Upper lobe of left lung (tissue), 6 donors: ENCODE measurements at regions not wholly inside any gene's neighbourhood (a gene's known extent, or its start where the extent isn't known, plus 50 kb on each side); places are given as distances from the start of the nearest gene placed in this dataset.

Experiments
- ATAC-seq, 2 donors: fragments of 200-7000 bp; cut with Tn5 transposase; one replicate each; pipeline ENCODE4 v1.9.1; 2022; ENCODE audit warnings: mild to moderate bottlenecking in 2 of 2, moderate library complexity in 2 of 2; ENCODE audit not compliant: low FRiP score in 2 of 2
- DNase-seq, 2 donors: peaks; one replicate each; pipeline ENCODE4 v3.0.0-alpha.2; 2019 to 2020
- H3K27ac ChIP-seq, 4 donors: fragments of 200-600 bp; sonication (generic); one replicate each; pipeline ENCODE4 v1.5.1; 2016 to 2019
- H3K27me3 ChIP-seq, 4 donors: fragments of 200-600 bp; sonication (generic); one replicate each; pipeline ENCODE4 v1.5.1; 2017 to 2019
- H3K36me3 ChIP-seq, 4 donors: fragments of 200-600 bp; sonication (generic); one replicate each; pipeline ENCODE4 v1.5.1; 2016 to 2019
- H3K4me1 ChIP-seq, 4 donors: fragments of 200-600 bp; sonication (generic); one replicate each; pipeline ENCODE4 v1.5.1; 2018 to 2019
- H3K4me3 ChIP-seq, 4 donors: fragments of 200-600 bp; sonication (generic); one replicate each; pipeline ENCODE4 v1.5.1; 2017 to 2019; ENCODE audit warnings: mild to moderate bottlenecking in 2 of 4, moderate library complexity in 1 of 4
- H3K9me3 ChIP-seq, 4 donors: fragments of 200-600 bp; sonication (generic); one replicate each; pipeline ENCODE4 v1.5.1; 2018 to 2019
- CTCF ChIP-seq, 6 experiments: fragments of 450-650 bp in 4 of 6; fragments of 200-600 bp in 2 of 6; sonication (generic) in 2 of 6; IDR thresholded peaks; one replicate each; pipeline ENCODE4 v1.5.1; 2016 to 2019; ENCODE audit warnings: antibody characterized with exemption in 6 of 6
- EP300 ChIP-seq, 4 donors: sonication (generic); formaldehyde crosslinking; IDR thresholded peaks; one replicate each; pipeline ENCODE4 v1.5.1; 2017; ENCODE audit warnings: antibody characterized with exemption in 4 of 4, control low read depth in 2 of 4
- POLR2A ChIP-seq, 4 donors: fragments of 450-650 bp; IDR thresholded peaks; one replicate each; pipeline ENCODE4 v1.5.1; 2016 to 2017; ENCODE audit warnings: antibody characterized with exemption in 4 of 4, mild to moderate bottlenecking in 2 of 4
- POLR2AphosphoS5 ChIP-seq, 2 donors: sonication (generic); formaldehyde crosslinking; IDR thresholded peaks; one replicate each; pipeline ENCODE4 v1.5.1; 2017; ENCODE audit warnings: antibody characterized with exemption in 2 of 2
- WGBS, 2 donors: methylation state at CpG; one replicate each; pipeline ENCODE4 v1.1.5; 2017 to 2018; 5-methylcytosine and 5-hydroxymethylcytosine counted together
- donor health status: DM: no; HTN: no; CAD: no; lungs with moderate emphysema.
- donor health status: DM: no; HTN: yes; CAD: no; lungs with severe emphysema.

- H3K27ac ChIP-seq = no peak overlapping the region
- H3K4me3 ChIP-seq = no peak overlapping the region
- TF ChIP-seq CTCF (IDR thresholded peaks at IDR 0.05) = no peak
- no peak for TF ChIP-seq POLR2AphosphoS5 (IDR thresholded peaks at IDR 0.05)
- no peak for TF ChIP-seq POLR2A (IDR thresholded peaks at IDR 0.05)
- TF ChIP-seq EP300 (IDR thresholded peaks at IDR 0.05) = no peak
- no peaks in the 10 kb centered on the region for H3K36me3 ChIP-seq
- DNase-seq (no peak), ATAC-seq (no peak)
- H3K4me1 ChIP-seq = peaks cover 0 to 7% (median 2%) of the 10 kb centered on the region in 4 donors
- 70 to 78% methylated on average over 5 of the region's 5 CpGs for WGBS, 2 donors
- H3K27me3 ChIP-seq = no peaks in the 10 kb centered on the region
- H3K9me3 ChIP-seq = no peaks in the 10 kb centered on the region
These were observed 86.4 kb downstream of the ARL4C start for GRCh38 chr2:234410526-234410925.

GRCh38 chr2:234409590-234409989 lies 87.3 kb downstream of the ARL4C start:
- Histone ChIP-seq H3K4me3 (no peak overlapping the region), H3K27ac (no peak overlapping the region), H3K27me3 (no peaks in the 10 kb centered on the region), H3K36me3 (no peaks in the 10 kb centered on the region), H3K9me3 (no peaks in the 10 kb centered on the region), H3K4me1 (peaks cover 6 to 9% (median 7%) of the 10 kb centered on the region in 4 donors)
- no peak for TF ChIP-seq CTCF (IDR thresholded peaks at IDR 0.05)
- no peak for TF ChIP-seq POLR2AphosphoS5 (IDR thresholded peaks at IDR 0.05)
- DNase-seq (no peak), ATAC-seq (no peak)
- 90 to 91% methylated on average over 8 of the region's 8 CpGs for WGBS, 2 donors

- Histone ChIP-seq H3K36me3 (no peaks in the 10 kb centered on the region), H3K27me3 (no peaks in the 10 kb centered on the region), H3K9me3 (no peaks in the 10 kb centered on the region), H3K27ac (no peak overlapping the region), H3K4me1 (peaks cover 6 to 9% (median 7%) of the 10 kb centered on the region in 4 donors), H3K4me3 (no peak overlapping the region)
- DNase-seq (no peak), ATAC-seq (no peak)
- WGBS, 2 donors = 91 to 93% methylated on average over 9 of the region's 9 CpGs
- TF ChIP-seq POLR2A (IDR thresholded peaks at IDR 0.05) (no peak), POLR2AphosphoS5 (IDR thresholded peaks at IDR 0.05) (no peak), EP300 (IDR thresholded peaks at IDR 0.05) (no peak), CTCF (IDR thresholded peaks at IDR 0.05) (no peak)
These were observed 90.8 kb downstream of the ARL4C start for GRCh38 chr2:234406085-234406484.

- ATAC-seq (no peak), DNase-seq (no peak)
- H3K4me3 ChIP-seq = no peak overlapping the region
- H3K36me3 ChIP-seq = no peaks in the 10 kb centered on the region
- no peak overlapping the region for H3K27ac ChIP-seq
- WGBS, 2 donors = 20 to 70% methylated on average over 1 to 2 of the region's 2 CpGs
- peaks cover 6 to 9% (median 7%) of the 10 kb centered on the region in 4 donors for H3K4me1 ChIP-seq
- no peaks in the 10 kb centered on the region for H3K27me3 ChIP-seq
- H3K9me3 ChIP-seq = no peaks in the 10 kb centered on the region
- TF ChIP-seq POLR2AphosphoS5 (IDR thresholded peaks at IDR 0.05) (no peak), POLR2A (IDR thresholded peaks at IDR 0.05) (no peak), EP300 (IDR thresholded peaks at IDR 0.05) (no peak), CTCF (IDR thresholded peaks at IDR 0.05) (no peak)
These were observed 91.4 kb downstream of the ARL4C start for GRCh38 chr2:234405462-234405861.

GRCh38 chr2:234404957-234405356 lies 91.9 kb downstream of the ARL4C start:
- TF ChIP-seq CTCF (IDR thresholded peaks at IDR 0.05) (no peak), EP300 (IDR thresholded peaks at IDR 0.05) (no peak), POLR2AphosphoS5 (IDR thresholded peaks at IDR 0.05) (no peak), POLR2A (IDR thresholded peaks at IDR 0.05) (no peak)
- Histone ChIP-seq H3K36me3 (no peaks in the 10 kb centered on the region), H3K27ac (no peak overlapping the region), H3K9me3 (no peaks in the 10 kb centered on the region), H3K27me3 (no peaks in the 10 kb centered on the region), H3K4me3 (no peak overlapping the region), H3K4me1 (peaks cover 6 to 9% (median 7%) of the 10 kb centered on the region in 4 donors)
- DNase-seq (no peak), ATAC-seq (no peak)
- 45 to 55% methylated on average over 8 of the region's 8 CpGs for WGBS, 2 donors
